Activated CD8-positive, alpha-beta T cell treated with anti-CD3 and anti-CD28 coated beads for 36 hours (primary cell): ENCODE measurements at regions not wholly inside any gene's neighbourhood (a gene's known extent, or its start where the extent isn't known, plus 50 kb on each side); places are given as distances from the start of the nearest gene placed in this dataset.

Experiments used
- ATAC-seq: fragments of 200-7000 bp; cut with Tn5 transposase; one replicate; pipeline ENCODE4 v1.10.0; 2021; ENCODE audit warnings: mild to moderate bottlenecking, moderate library complexity
- CTCF ChIA-PET: fragments of 350-600 bp; sonication (Branson Sonifier 250); formaldehyde crosslinking; loops from one replicate; lab custom pipeline; 2021; ENCODE audit warnings: antibody characterized with exemption; lab: Charles Lee
- POLR2A ChIA-PET: fragments of 350-600 bp; sonication (Branson Sonifier 250); formaldehyde crosslinking; loops from one replicate; lab custom pipeline; 2021; ENCODE audit warnings: antibody characterized with exemption; lab: Charles Lee
- DNase-seq: peaks from one replicate; pipeline ENCODE4 v3.0.0-alpha.2; 2020
- H3K27ac Mint-ChIP-seq: one replicate; pipeline ENCODE4 v1.8.0; 2021; ENCODE audit warnings: mild to moderate bottlenecking, mixed read lengths
- H3K27me3 Mint-ChIP-seq: one replicate; pipeline ENCODE4 v1.8.0; 2021; ENCODE audit warnings: mixed read lengths
- H3K36me3 Mint-ChIP-seq: one replicate; pipeline ENCODE4 v1.8.0; 2021; ENCODE audit warnings: low read depth, mixed read lengths
- H3K4me1 Mint-ChIP-seq: one replicate; pipeline ENCODE4 v1.8.0; 2021; ENCODE audit warnings: low read depth, mixed read lengths
- H3K4me3 Mint-ChIP-seq: one replicate; pipeline ENCODE4 v1.8.0; 2021; ENCODE audit warnings: mild to moderate bottlenecking, moderate library complexity, mixed read lengths
- H3K9me3 Mint-ChIP-seq: one replicate; pipeline ENCODE4 v1.8.0; 2021; ENCODE audit warnings: mixed read lengths
- CTCF ChIP-seq: fragments of 200-600 bp; IDR thresholded peaks from one replicate; pipeline ENCODE4 v1.8.0; 2022; ENCODE audit warnings: antibody characterized with exemption, mild to moderate bottlenecking
- intact Hi-C: fragments of 100-400 bp; cut with micrococcal nuclease; formaldehyde crosslinking; loops from one replicate; pipeline ENCODE4 v1.10.0; 2022

- Mint-ChIP-seq H3K27me3 (no peaks in the 10 kb centered on the region), H3K4me3 (no peak overlapping the region), H3K36me3 (peaks cover 17% of the 10 kb centered on the region), H3K4me1 (peaks cover 59% of the 10 kb centered on the region), H3K27ac (no peak overlapping the region), H3K9me3 (no peaks in the 10 kb centered on the region)
- intact Hi-C loops: no loop called here
- DNase-seq: no peak
- POLR2A ChIA-PET: no interaction called here
- CTCF ChIA-PET: no interaction called here
- no peak for TF ChIP-seq CTCF
- no peak for ATAC-seq
Observed at GRCh38 chr3:72398781-72399180, 449.5 kb downstream of the SHQ1 start.

GRCh38 chr3:72397586-72397985, 450.7 kb downstream of the SHQ1 start:
- Mint-ChIP-seq H3K9me3 (no peaks in the 10 kb centered on the region), H3K36me3 (peaks cover 21% of the 10 kb centered on the region), H3K4me3 (no peak overlapping the region), H3K27me3 (no peaks in the 10 kb centered on the region), H3K27ac (no peak overlapping the region), H3K4me1 (peaks cover 62% of the 10 kb centered on the region)
- no peak for DNase-seq
- ATAC-seq: no peak
- no peak for TF ChIP-seq CTCF
- ChIA-PET CTCF (no interaction called here), POLR2A (interaction anchor here (1.3 kb wide), 1 partner anchor 14 kb away, joined by 3 read pairs; no protein-coding TSS in a partner anchor)
- intact Hi-C loops: no loop called here

- H3K27ac Mint-ChIP-seq: no peak overlapping the region
- ATAC-seq (no peak), DNase-seq (no peak)
- CTCF ChIA-PET: interaction anchor here (1.1 kb wide), 1 partner anchor 13 kb away, joined by 3 read pairs; no protein-coding TSS in a partner anchor
- H3K9me3 Mint-ChIP-seq: no peaks in the 10 kb centered on the region
- no peak overlapping the region for H3K4me3 Mint-ChIP-seq
- POLR2A ChIA-PET: interaction anchor here (0.6 to 1.3 kb wide), 3 partner anchors 15 to 1394 kb away, joined by 3 to 4 read pairs (median 3); no protein-coding TSS in a partner anchor
- H3K27me3 Mint-ChIP-seq: no peaks in the 10 kb centered on the region
- TF ChIP-seq CTCF: no peak
- intact Hi-C loops: no loop called here
- peaks cover 21% of the 10 kb centered on the region for H3K36me3 Mint-ChIP-seq
- H3K4me1 Mint-ChIP-seq: peaks cover 61% of the 10 kb centered on the region
Observed at GRCh38 chr3:72396899-72397298, 451.3 kb downstream of the SHQ1 start.

- Mint-ChIP-seq H3K9me3 (no peaks in the 10 kb centered on the region), H3K4me3 (no peak overlapping the region), H3K36me3 (peaks cover 18% of the 10 kb centered on the region), H3K27ac (no peak overlapping the region), H3K4me1 (peaks cover 51% of the 10 kb centered on the region), H3K27me3 (no peaks in the 10 kb centered on the region)
- no peak for TF ChIP-seq CTCF
- no peak for DNase-seq
- ATAC-seq: no peak
- ChIA-PET CTCF (interaction anchor here (1.1 to 1.4 kb wide), 2 partner anchors 11 to 427 kb away, joined by 3 to 4 read pairs; no protein-coding TSS in a partner anchor), POLR2A (interaction anchor here (1.3 kb wide), 1 partner anchor 125 kb away, joined by 3 read pairs; no protein-coding TSS in a partner anchor)
- intact Hi-C loops: no loop called here
Observed at GRCh38 chr3:72395776-72396311, 452.4 kb downstream of the SHQ1 start.

GRCh38 chr3:72393455-72393854, 454.8 kb downstream of the SHQ1 start:
- no peak for ATAC-seq
- Mint-ChIP-seq H3K27me3 (no peaks in the 10 kb centered on the region), H3K27ac (no peak overlapping the region), H3K9me3 (no peaks in the 10 kb centered on the region), H3K4me1 (peaks cover 42% of the 10 kb centered on the region), H3K4me3 (no peak overlapping the region), H3K36me3 (peaks cover 9% of the 10 kb centered on the region)
- CTCF ChIA-PET: no interaction called here
- POLR2A ChIA-PET: interaction anchor here (1.4 kb wide), 1 partner anchor 16 kb away, joined by 3 read pairs; no protein-coding TSS in a partner anchor
- no peak for TF ChIP-seq CTCF
- DNase-seq: no peak
- intact Hi-C loops: no loop called here
